ENCODE measurements at regions not wholly inside any gene's neighbourhood (a gene's known extent, or its start where the extent isn't known, plus 50 kb on each side); places are given as distances from the start of the nearest gene placed in this dataset.

DNA sequence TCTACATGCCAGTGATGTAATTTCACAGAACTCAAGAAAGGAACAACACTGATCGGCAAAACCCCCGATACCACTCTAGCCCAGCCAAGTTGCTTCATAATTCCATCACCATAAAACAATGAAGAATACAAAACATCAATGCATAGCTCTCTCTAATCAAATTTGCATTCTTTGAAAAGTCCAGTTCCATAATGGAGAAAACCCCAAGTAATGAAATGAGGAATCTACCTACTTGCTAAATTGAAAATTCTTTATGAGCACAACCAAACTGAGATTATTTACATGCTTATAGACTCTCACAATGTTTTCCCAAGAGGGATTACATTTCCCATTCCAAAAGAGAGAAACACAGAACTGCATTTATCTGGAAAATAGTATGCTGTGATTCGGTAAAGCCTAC, 186.5 kb downstream of the NR4A2 start:
- TF ChIP-seq, protein P1, sequence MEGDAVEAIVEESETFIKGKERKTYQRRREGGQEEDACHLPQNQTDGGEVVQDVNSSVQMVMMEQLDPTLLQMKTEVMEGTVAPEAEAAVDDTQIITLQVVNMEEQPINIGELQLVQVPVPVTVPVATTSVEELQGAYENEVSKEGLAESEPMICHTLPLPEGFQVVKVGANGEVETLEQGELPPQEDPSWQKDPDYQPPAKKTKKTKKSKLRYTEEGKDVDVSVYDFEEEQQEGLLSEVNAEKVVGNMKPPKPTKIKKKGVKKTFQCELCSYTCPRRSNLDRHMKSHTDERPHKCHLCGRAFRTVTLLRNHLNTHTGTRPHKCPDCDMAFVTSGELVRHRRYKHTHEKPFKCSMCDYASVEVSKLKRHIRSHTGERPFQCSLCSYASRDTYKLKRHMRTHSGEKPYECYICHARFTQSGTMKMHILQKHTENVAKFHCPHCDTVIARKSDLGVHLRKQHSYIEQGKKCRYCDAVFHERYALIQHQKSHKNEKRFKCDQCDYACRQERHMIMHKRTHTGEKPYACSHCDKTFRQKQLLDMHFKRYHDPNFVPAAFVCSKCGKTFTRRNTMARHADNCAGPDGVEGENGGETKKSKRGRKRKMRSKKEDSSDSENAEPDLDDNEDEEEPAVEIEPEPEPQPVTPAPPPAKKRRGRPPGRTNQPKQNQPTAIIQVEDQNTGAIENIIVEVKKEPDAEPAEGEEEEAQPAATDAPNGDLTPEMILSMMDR (IDR thresholded peaks at IDR 0.05; ENCODE audit: unreplicated experiment): no peak
- Mint-ChIP-seq H3K9me3 (ENCODE audit: unreplicated experiment) (no peaks in the 10 kb centered on the region), H3K4me1 (ENCODE audit: unreplicated experiment) (no peaks in the 10 kb centered on the region), H3K36me3 (ENCODE audit: low read depth, unreplicated experiment) (no peaks in the 10 kb centered on the region), H3K4me3 (ENCODE audit: unreplicated experiment) (no peak overlapping the region), H3K27me3 (ENCODE audit: unreplicated experiment) (no peaks in the 10 kb centered on the region), H3K27ac (ENCODE audit: unreplicated experiment) (no peak overlapping the region)
- DNase-seq (ENCODE audit: low spot score): no peak

- Mint-ChIP-seq H3K4me3 (ENCODE audit: unreplicated experiment) (no peak overlapping the region), H3K36me3 (ENCODE audit: low read depth, unreplicated experiment) (no peaks in the 10 kb centered on the region), H3K27me3 (ENCODE audit: unreplicated experiment) (no peaks in the 10 kb centered on the region), H3K9me3 (ENCODE audit: unreplicated experiment) (no peaks in the 10 kb centered on the region), H3K27ac (ENCODE audit: unreplicated experiment) (no peak overlapping the region), H3K4me1 (ENCODE audit: unreplicated experiment) (no peaks in the 10 kb centered on the region)
- DNase-seq (ENCODE audit: low spot score): no peak
- TF ChIP-seq, protein P1 (IDR thresholded peaks at IDR 0.05; ENCODE audit: unreplicated experiment): no peak
These were observed 187.1 kb downstream of the NR4A2 start for GRCh38 chr2:156145469-156145868.

DNA sequence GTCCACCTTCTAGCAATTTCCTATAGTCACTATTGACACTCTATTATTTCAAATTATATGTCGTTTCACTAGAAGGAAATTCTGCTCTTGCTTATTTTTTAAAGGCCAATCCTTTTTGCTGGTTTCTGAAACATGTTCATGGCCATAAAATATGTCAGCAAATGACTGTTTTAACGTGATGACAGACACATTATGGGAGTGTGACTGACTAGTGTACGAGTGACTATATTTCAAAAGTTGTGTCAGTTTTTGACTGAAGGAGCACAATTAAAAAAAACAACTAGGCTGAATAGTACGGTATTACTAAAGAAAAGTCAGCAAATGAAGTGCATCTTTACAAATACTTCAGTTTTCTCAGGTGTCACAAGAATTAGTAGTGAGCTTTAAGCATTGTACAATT, 196.0 kb downstream of the NR4A2 start:
- no peaks in the 10 kb centered on the region for H3K9me3 Mint-ChIP-seq (ENCODE audit: unreplicated experiment)
- no peaks in the 10 kb centered on the region for H3K27me3 Mint-ChIP-seq (ENCODE audit: unreplicated experiment)
- no peaks in the 10 kb centered on the region for H3K4me1 Mint-ChIP-seq (ENCODE audit: unreplicated experiment)
- no peaks in the 10 kb centered on the region for H3K36me3 Mint-ChIP-seq (ENCODE audit: low read depth, unreplicated experiment)
- H3K27ac Mint-ChIP-seq (ENCODE audit: unreplicated experiment): no peak overlapping the region
- TF ChIP-seq, protein P1 (IDR thresholded peaks at IDR 0.05; ENCODE audit: unreplicated experiment): no peak
- no peak overlapping the region for H3K4me3 Mint-ChIP-seq (ENCODE audit: unreplicated experiment)
- no peak for DNase-seq (ENCODE audit: low spot score)

DNA sequence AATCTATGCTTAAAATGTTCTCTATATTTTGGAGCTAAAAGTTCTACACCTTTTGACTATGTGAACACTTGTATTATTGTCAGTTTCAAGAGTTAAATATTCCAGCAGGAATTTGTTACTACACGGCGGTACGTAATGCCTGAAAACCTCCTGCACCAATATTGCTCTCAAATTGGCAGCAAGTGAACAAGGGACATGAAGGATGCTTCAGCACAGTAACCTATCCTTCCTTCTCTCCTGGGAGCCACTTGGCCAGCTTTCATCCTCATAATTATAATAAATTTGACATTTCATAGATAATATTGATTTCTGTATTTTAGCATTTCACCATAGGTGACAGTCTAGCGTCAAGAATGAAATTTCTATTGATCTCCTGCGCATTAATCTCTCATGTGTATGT, 197.6 kb downstream of the NR4A2 start:
- Mint-ChIP-seq H3K4me1 (ENCODE audit: unreplicated experiment) (no peaks in the 10 kb centered on the region), H3K27me3 (ENCODE audit: unreplicated experiment) (no peaks in the 10 kb centered on the region), H3K9me3 (ENCODE audit: unreplicated experiment) (no peaks in the 10 kb centered on the region), H3K4me3 (ENCODE audit: unreplicated experiment) (no peak overlapping the region), H3K27ac (ENCODE audit: unreplicated experiment) (no peak overlapping the region), H3K36me3 (ENCODE audit: low read depth, unreplicated experiment) (no peaks in the 10 kb centered on the region)
- no peak for DNase-seq (ENCODE audit: low spot score)
- TF ChIP-seq, protein P1 (IDR thresholded peaks at IDR 0.05; ENCODE audit: unreplicated experiment): no peak

- Mint-ChIP-seq H3K27me3 (ENCODE audit: unreplicated experiment) (no peaks in the 10 kb centered on the region), H3K4me1 (ENCODE audit: unreplicated experiment) (no peaks in the 10 kb centered on the region), H3K27ac (ENCODE audit: unreplicated experiment) (no peak overlapping the region), H3K9me3 (ENCODE audit: unreplicated experiment) (no peaks in the 10 kb centered on the region), H3K4me3 (ENCODE audit: unreplicated experiment) (no peak overlapping the region), H3K36me3 (ENCODE audit: low read depth, unreplicated experiment) (no peaks in the 10 kb centered on the region)
- TF ChIP-seq, protein P1 (IDR thresholded peaks at IDR 0.05; ENCODE audit: unreplicated experiment): no peak
- no peak for DNase-seq (ENCODE audit: low spot score)
These were observed 199.6 kb downstream of the NR4A2 start for GRCh38 chr2:156132941-156133340.
